GM12878 (cell line): ENCODE measurements at regions not wholly inside any gene's neighbourhood (a gene's known extent, or its start where the extent isn't known, plus 50 kb on each side); places are given as distances from the start of the nearest gene placed in this dataset.

Source experiments
- ATF2 ChIP-seq: IDR thresholded peaks from 2 replicates; pipeline ENCODE4 v1.6.1; 2012; ENCODE audit warnings: low read length, inconsistent platforms
- EZH2 ChIP-seq: IDR thresholded peaks from 2 replicates; pipeline ENCODE4 v1.6.1; 2012; ENCODE audit warnings: low read depth, mild to moderate bottlenecking, control low read depth, inconsistent platforms, low read length, borderline replicate concordance; ENCODE audit not compliant: control insufficient read depth
- JUND ChIP-seq: IDR thresholded peaks from 2 replicates; pipeline ENCODE4 v1.6.1; 2012; ENCODE audit warnings: low read depth, mild to moderate bottlenecking, low read length, improper control_type of control experiment, moderate library complexity
- MEF2A ChIP-seq: IDR thresholded peaks from 2 replicates; pipeline ENCODE4 v1.6.1; 2011; ENCODE audit warnings: low read depth, mild to moderate bottlenecking, low read length, moderate library complexity; ENCODE audit not compliant: insufficient read depth
- RAD21 ChIP-seq: IDR thresholded peaks from 2 replicates; pipeline ENCODE4 v1.6.1; 2011; ENCODE audit warnings: mild to moderate bottlenecking, low read depth, low read length, moderate library complexity; ENCODE audit not compliant: insufficient read depth
- SIN3A ChIP-seq: IDR thresholded peaks from 2 replicates; pipeline ENCODE4 v1.6.1; 2012; ENCODE audit warnings: low read depth, low read length, improper control_type of control experiment
- YBX1 ChIP-seq: fragments of 450-650 bp; IDR thresholded peaks from 2 replicates; pipeline ENCODE4 v1.6.1; 2016; ENCODE audit warnings: antibody characterized with exemption
- YY1 ChIP-seq: IDR thresholded peaks from 2 replicates; pipeline ENCODE4 v1.6.1; 2011; ENCODE audit warnings: low read depth, mild to moderate bottlenecking, low read length

GRCh38 chr6:89021629-89022028, 58.2 kb upstream of the RNGTT start:
- TF ChIP-seq ATF2 (no peak), SIN3A (no peak), JUND (no peak), YBX1 (no peak), YY1 (no peak), RAD21 (no peak), EZH2 (no peak), MEF2A (no peak)
